ENCODE measurements at regions not wholly inside any gene's neighbourhood (a gene's known extent, or its start where the extent isn't known, plus 50 kb on each side); places are given as distances from the start of the nearest gene placed in this dataset.
"Not testable (repeated sequence)": the region's sequence is repeated elsewhere in the genome, so short reads cannot be mapped to it uniquely, and the experiment has no call there.

DNA sequence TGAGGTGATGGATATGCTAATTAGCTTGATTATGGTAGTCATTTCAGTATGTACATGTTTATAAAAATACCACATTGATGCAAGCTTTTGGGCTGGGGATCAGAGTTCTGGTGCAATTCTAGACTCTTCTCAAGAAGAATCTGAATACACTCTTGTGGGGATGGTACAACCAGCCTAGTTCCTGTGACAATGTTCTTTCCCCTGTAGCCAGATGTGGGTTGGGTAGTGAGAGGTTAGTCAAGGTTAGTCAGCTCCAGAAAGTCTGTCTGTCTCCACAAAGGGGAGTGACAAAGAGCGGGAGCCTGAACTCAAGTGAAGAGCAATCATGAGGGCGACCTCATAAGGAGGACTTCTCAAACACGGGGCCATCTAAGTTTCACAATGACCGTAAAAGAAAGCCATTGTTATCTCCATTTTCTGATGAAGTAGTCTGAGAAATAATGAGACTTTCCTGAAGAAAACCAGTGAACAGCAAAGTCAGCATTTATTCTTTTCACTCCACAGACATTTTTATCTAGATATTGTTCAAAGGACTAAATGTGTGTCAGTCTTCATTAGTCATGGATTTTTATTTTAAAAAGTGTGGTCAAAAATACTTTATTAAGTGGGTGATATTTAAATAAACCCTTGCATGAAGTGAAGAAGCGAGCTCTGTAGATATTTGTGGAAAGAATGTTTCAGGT lies 209.5 kb downstream of the SPATA31A6 start:
- ATAC-seq (replicated peaks in 6 of 8); in situ Hi-C loops (cut with MboI; ENCODE audit: low pct_unique_long_range_greater_than_20kb in 2 of 9, low sequenced_read_pairs in 9 of 9, unreplicated experiment in 9 of 9); H3K27ac ChIP-seq; H3K4me1 ChIP-seq (replicated peaks in 1 of 2); H3K4me3 ChIP-seq: not testable (repeated sequence)
- WGBS, 10 experiments, result 0 to 100% (median 65%) methylated on average over 1 to 2 of the region's 5 CpGs; no CpG with 5 or more reads in 2 of the 10 experiments

DNA sequence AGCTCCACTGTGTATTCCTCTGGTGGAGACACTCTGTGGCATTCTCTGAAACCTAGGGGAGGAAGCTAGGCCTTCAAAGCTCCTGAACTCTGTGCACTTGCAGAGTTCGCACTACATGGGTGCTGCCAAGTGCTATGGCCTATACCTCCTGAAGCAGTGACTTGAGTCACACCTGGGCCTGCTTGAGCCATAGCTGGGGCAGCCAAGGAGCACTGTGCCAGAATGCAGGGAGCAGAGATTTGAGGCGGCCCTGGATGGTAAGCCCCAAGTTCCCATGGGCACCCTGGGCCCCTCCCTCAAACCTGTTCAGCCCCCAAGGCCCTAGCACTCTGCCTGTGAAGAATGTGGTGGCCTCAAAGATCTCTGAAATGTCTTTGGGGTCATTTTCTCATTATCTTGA lies 212.9 kb downstream of the SPATA31A6 start:
- Histone ChIP-seq H3K27ac (no peak overlapping the region), H3K4me3 (no peak overlapping the region), H3K4me1 (replicated peaks in 1 of 2) (no peaks in the 10 kb centered on the region)
- WGBS, 10 experiments, result 0 to 100% (median 80%) methylated on average over 1 to 2 of the region's 2 CpGs; no CpG with 5 or more reads in 4 of the 10 experiments
- in situ Hi-C loops (cut with MboI; ENCODE audit: low pct_unique_long_range_greater_than_20kb in 2 of 9, low sequenced_read_pairs in 9 of 9, unreplicated experiment in 9 of 9), result no loop called here
- no peak for ATAC-seq (replicated peaks in 6 of 8)

- H3K4me1 ChIP-seq (replicated peaks in 1 of 2); H3K4me3 ChIP-seq; H3K27ac ChIP-seq; in situ Hi-C loops (cut with MboI; ENCODE audit: low pct_unique_long_range_greater_than_20kb in 2 of 9, low sequenced_read_pairs in 9 of 9, unreplicated experiment in 9 of 9): not testable (repeated sequence)
- 24 to 100% (median 89%) methylated on average over 1 to 6 of the region's 7 CpGs for WGBS, 10 experiments
- ATAC-seq (replicated peaks in 6 of 8), result peak in 1 of 8 experiments; percentile 54
These were observed 213.9 kb downstream of the SPATA31A6 start for GRCh38 chr9:42397336-42397735.

GRCh38 chr9:42402919-42403318 lies 219.5 kb downstream of the SPATA31A6 start:
- 0 to 100% (median 90%) methylated on average over 1 to 2 of the region's 2 CpGs; no CpG with 5 or more reads in 3 of the 10 experiments for whole genome bisulfite sequencing, 10 experiments
- H3K27ac ChIP-seq; in situ Hi-C loops (cut with MboI; ENCODE audit: low pct_unique_long_range_greater_than_20kb in 2 of 9, low sequenced_read_pairs in 9 of 9, unreplicated experiment in 9 of 9); H3K4me3 ChIP-seq; H3K4me1 ChIP-seq (replicated peaks in 1 of 2): not testable (repeated sequence)
- peak in 2 of 8 experiments; percentile 55 to 93 for ATAC-seq (replicated peaks in 6 of 8)

- no CpG with 5 or more reads among the region's 1 CpG for WGBS, 10 experiments
- in situ Hi-C loops (cut with MboI; ENCODE audit: low pct_unique_long_range_greater_than_20kb in 2 of 9, low sequenced_read_pairs in 9 of 9, unreplicated experiment in 9 of 9); H3K4me3 ChIP-seq; H3K4me1 ChIP-seq (replicated peaks in 1 of 2); H3K27ac ChIP-seq: not testable (repeated sequence)
- peak in 1 of 8 experiments; percentile 21 for ATAC-seq (replicated peaks in 6 of 8)
These were observed 226.1 kb downstream of the SPATA31A6 start for GRCh38 chr9:42409581-42409980.

DNA sequence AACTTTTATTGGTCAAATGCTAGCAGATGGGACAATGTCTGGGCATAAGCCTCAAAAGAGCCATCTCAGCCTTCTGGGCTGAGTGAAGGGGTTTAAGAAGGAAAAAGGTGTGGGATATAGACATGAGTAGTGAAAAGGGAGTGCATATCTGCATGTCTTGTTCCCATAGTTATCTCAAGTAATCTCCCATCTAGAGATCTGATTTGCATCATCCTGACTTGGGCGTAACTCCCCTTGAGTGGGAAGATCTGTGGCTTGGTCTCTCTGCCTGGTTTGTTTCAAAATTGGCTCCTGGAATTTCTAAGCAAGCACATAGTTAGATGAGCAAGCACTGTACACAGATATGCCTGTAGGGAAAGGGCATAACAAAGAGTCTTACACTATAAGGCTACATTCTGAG lies 228.9 kb downstream of the SPATA31A6 start:
- H3K27ac ChIP-seq; H3K4me3 ChIP-seq; in situ Hi-C loops (cut with MboI; ENCODE audit: low pct_unique_long_range_greater_than_20kb in 2 of 9, low sequenced_read_pairs in 9 of 9, unreplicated experiment in 9 of 9); H3K4me1 ChIP-seq (replicated peaks in 1 of 2): not testable (repeated sequence)
- no CpG with 5 or more reads among the region's 1 CpG for WGBS, 10 experiments
- ATAC-seq (replicated peaks in 6 of 8), result peak in 2 of 8 experiments; percentile 56 to 98

- H3K27ac ChIP-seq; H3K4me1 ChIP-seq (replicated peaks in 1 of 2); in situ Hi-C loops (cut with MboI; ENCODE audit: low pct_unique_long_range_greater_than_20kb in 2 of 9, low sequenced_read_pairs in 9 of 9, unreplicated experiment in 9 of 9); ATAC-seq (replicated peaks in 6 of 8); H3K4me3 ChIP-seq: not testable (repeated sequence)
- WGBS, 10 experiments, result no CpG with 5 or more reads among the region's 1 CpG
These were observed 231.4 kb downstream of the SPATA31A6 start for GRCh38 chr9:42414865-42415264.

GRCh38 chr9:42419652-42420051 lies 236.2 kb downstream of the SPATA31A6 start:
- H3K4me3 ChIP-seq; in situ Hi-C loops (cut with MboI; ENCODE audit: low pct_unique_long_range_greater_than_20kb in 2 of 9, low sequenced_read_pairs in 9 of 9, unreplicated experiment in 9 of 9); ATAC-seq (replicated peaks in 6 of 8); H3K27ac ChIP-seq; H3K4me1 ChIP-seq (replicated peaks in 1 of 2): not testable (repeated sequence)
- WGBS, 10 experiments, result no CpG with 5 or more reads among the region's 8 CpGs

- H3K4me3 ChIP-seq; in situ Hi-C loops (cut with MboI; ENCODE audit: low pct_unique_long_range_greater_than_20kb in 2 of 9, low sequenced_read_pairs in 9 of 9, unreplicated experiment in 9 of 9); ATAC-seq (replicated peaks in 6 of 8); H3K4me1 ChIP-seq (replicated peaks in 1 of 2); H3K27ac ChIP-seq: not testable (repeated sequence)
- 7 to 100% (median 79%) methylated on average over 1 to 2 of the region's 2 CpGs; no CpG with 5 or more reads in 3 of the 10 experiments for WGBS, 10 experiments
These were observed 236.9 kb downstream of the SPATA31A6 start for GRCh38 chr9:42420324-42420723.

DNA sequence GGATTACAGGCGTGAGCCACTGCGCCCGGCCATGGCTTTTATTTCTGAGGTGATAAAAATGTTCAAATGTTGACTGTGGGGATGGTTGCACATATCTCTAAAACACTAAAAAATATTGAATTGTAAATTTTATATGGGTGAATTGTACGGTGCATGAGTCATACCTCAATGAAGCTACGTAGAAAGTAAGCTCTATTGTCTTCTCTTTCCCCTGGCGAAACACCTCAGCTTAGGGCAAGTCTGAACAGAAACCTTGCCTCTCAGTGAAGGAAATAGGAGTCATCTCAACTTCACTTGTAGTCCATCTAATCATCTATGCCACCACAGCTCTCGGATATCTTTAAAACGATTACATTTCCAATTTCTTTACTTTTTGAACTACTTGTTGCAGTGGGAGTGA lies 238.2 kb downstream of the SPATA31A6 start:
- H3K27ac ChIP-seq; in situ Hi-C loops (cut with MboI; ENCODE audit: low pct_unique_long_range_greater_than_20kb in 2 of 9, low sequenced_read_pairs in 9 of 9, unreplicated experiment in 9 of 9); ATAC-seq (replicated peaks in 6 of 8); H3K4me3 ChIP-seq; H3K4me1 ChIP-seq (replicated peaks in 1 of 2): not testable (repeated sequence)
- 21 to 100% (median 83%) methylated on average over 2 to 5 of the region's 8 CpGs; no CpG with 5 or more reads in 4 of the 10 experiments for WGBS, 10 experiments

GRCh38 chr9:42430674-42431615 lies 247.5 kb downstream of the SPATA31A6 start:
- H3K27ac ChIP-seq; in situ Hi-C loops (cut with MboI; ENCODE audit: low pct_unique_long_range_greater_than_20kb in 2 of 9, low sequenced_read_pairs in 9 of 9, unreplicated experiment in 9 of 9); H3K4me1 ChIP-seq (replicated peaks in 1 of 2); H3K4me3 ChIP-seq: not testable (repeated sequence)
- peak in 3 of 8 experiments; percentile 68 to 82 (median 69) for ATAC-seq (replicated peaks in 6 of 8)
- WGBS, 10 experiments, result 0 to 94% (median 49%) methylated on average over 1 to 2 of the region's 4 CpGs; no CpG with 5 or more reads in 2 of the 10 experiments

GRCh38 chr9:42431616-42432010 lies 248.2 kb downstream of the SPATA31A6 start:
- ATAC-seq (replicated peaks in 6 of 8); H3K4me1 ChIP-seq (replicated peaks in 1 of 2); H3K4me3 ChIP-seq; H3K27ac ChIP-seq; in situ Hi-C loops (cut with MboI; ENCODE audit: low pct_unique_long_range_greater_than_20kb in 2 of 9, low sequenced_read_pairs in 9 of 9, unreplicated experiment in 9 of 9): not testable (repeated sequence)
- WGBS, 10 experiments, result 0 to 63% (median 45%) methylated on average over 1 of the region's 1 CpG; no CpG with 5 or more reads in 7 of the 10 experiments
